Fibroblast of lung (primary cell): ENCODE measurements at regions not wholly inside any gene's neighbourhood (a gene's known extent, or its start where the extent isn't known, plus 50 kb on each side); places are given as distances from the start of the nearest gene placed in this dataset.

Source experiments
- DNase-seq, 2 donors: peaks; one replicate each; pipeline versions ENCODE4 v3.0.0 to v3.0.0-alpha.2; 2010; ENCODE audit warnings: low read depth in 2 of 2
- H2AFZ ChIP-seq: 2 replicates; pipeline ENCODE4 v1.5.1; 2012; ENCODE audit warnings: low read length, control low read depth, inconsistent platforms
- H3K27ac ChIP-seq: 2 replicates; pipeline ENCODE4 v1.5.1; 2011; ENCODE audit warnings: low read length, control low read depth; ENCODE audit not compliant: insufficient read depth
- H3K27me3 ChIP-seq: 2 replicates; pipeline ENCODE4 v1.5.1; 2011; ENCODE audit warnings: mild to moderate bottlenecking, low read length; ENCODE audit not compliant: control insufficient read depth, insufficient read depth
- H3K36me3 ChIP-seq: 2 replicates; pipeline ENCODE4 v1.5.1; 2011; ENCODE audit warnings: low read length; ENCODE audit not compliant: control insufficient read depth, insufficient read depth
- H3K4me1 ChIP-seq: 2 replicates; pipeline ENCODE4 v1.5.1; 2011; ENCODE audit warnings: low read length; ENCODE audit not compliant: control insufficient read depth, insufficient read depth; ENCODE audit errors: extremely low read depth
- H3K4me2 ChIP-seq: 2 replicates; pipeline ENCODE4 v1.5.1; 2011; ENCODE audit warnings: low read length, control low read depth; ENCODE audit not compliant: insufficient read depth; ENCODE audit errors: extremely low read depth
- H3K4me3 ChIP-seq, 4 experiments: fragments of 200-600 bp in 1 of 4; sonication (generic) in 1 of 4; replicated peaks in 1 of 4; 2 replicates each; pipeline ENCODE4 v1.5.1; 2011 to 2016; ENCODE audit warnings: low read length in 4 of 4, low read depth in 3 of 4, mild to moderate bottlenecking in 3 of 4, control low read depth in 2 of 4, inconsistent platforms in 1 of 4, mixed read lengths in 1 of 4; ENCODE audit not compliant: insufficient read depth in 1 of 4; ENCODE audit errors: control extremely low read depth in 1 of 4
- H3K79me2 ChIP-seq: 2 replicates; pipeline ENCODE4 v1.5.1; 2012; ENCODE audit warnings: mild to moderate bottlenecking, low read length, inconsistent platforms; ENCODE audit not compliant: control insufficient read depth, insufficient read depth
- H3K9ac ChIP-seq: 2 replicates; pipeline ENCODE4 v1.5.1; 2011; ENCODE audit warnings: mild to moderate bottlenecking, low read length, control low read depth; ENCODE audit not compliant: insufficient read depth
- H3K9me3 ChIP-seq: 2 replicates; pipeline ENCODE4 v1.5.1; 2012; ENCODE audit warnings: low read depth, low read length; ENCODE audit not compliant: control insufficient read depth, insufficient read depth
- H4K20me1 ChIP-seq: 2 replicates; pipeline ENCODE4 v1.5.1; 2011; ENCODE audit warnings: low read length; ENCODE audit not compliant: control insufficient read depth, insufficient read depth; ENCODE audit errors: extremely low read depth
- EZH2 ChIP-seq: IDR thresholded peaks from 2 replicates; pipeline ENCODE4 v1.5.1; 2012; ENCODE audit warnings: low read length, control low read depth, mild to moderate bottlenecking; ENCODE audit errors: missing control alignments
- TF ChIP-seq, protein P1 (sequence below), 2 donors: IDR thresholded peaks in 1 of 2; conservative IDR thresholded peaks in 1 of 2; 1 replicate in 1 of 2; 2 replicates in 1 of 2; pipeline ENCODE4 v1.5.1; 2011 to 2012; ENCODE audit warnings: low read length in 2 of 2, control low read depth in 1 of 2, inconsistent platforms in 1 of 2, low read depth in 1 of 2, mild to moderate bottlenecking in 1 of 2

GRCh38 chr15:38053776-38054175 lies 119.3 kb downstream of the TMCO5A start:
- H3K36me3 ChIP-seq = no peaks in the 10 kb centered on the region
- H3K4me1 ChIP-seq = peaks cover 3% of the 10 kb centered on the region
- DNase-seq = peak; percentile 10 to 79
- no peaks in the 10 kb centered on the region for H4K20me1 ChIP-seq
- H2AFZ ChIP-seq = no peak overlapping the region
- peak overlapping the region; percentile 16 for H3K27ac ChIP-seq
- H3K79me2 ChIP-seq = no peaks in the 10 kb centered on the region
- H3K9ac ChIP-seq = no peak overlapping the region
- no peak overlapping the region for H3K4me2 ChIP-seq
- H3K27me3 ChIP-seq = no peaks in the 10 kb centered on the region
- no peak overlapping the region for H3K4me3 ChIP-seq
- TF ChIP-seq, protein P1, sequence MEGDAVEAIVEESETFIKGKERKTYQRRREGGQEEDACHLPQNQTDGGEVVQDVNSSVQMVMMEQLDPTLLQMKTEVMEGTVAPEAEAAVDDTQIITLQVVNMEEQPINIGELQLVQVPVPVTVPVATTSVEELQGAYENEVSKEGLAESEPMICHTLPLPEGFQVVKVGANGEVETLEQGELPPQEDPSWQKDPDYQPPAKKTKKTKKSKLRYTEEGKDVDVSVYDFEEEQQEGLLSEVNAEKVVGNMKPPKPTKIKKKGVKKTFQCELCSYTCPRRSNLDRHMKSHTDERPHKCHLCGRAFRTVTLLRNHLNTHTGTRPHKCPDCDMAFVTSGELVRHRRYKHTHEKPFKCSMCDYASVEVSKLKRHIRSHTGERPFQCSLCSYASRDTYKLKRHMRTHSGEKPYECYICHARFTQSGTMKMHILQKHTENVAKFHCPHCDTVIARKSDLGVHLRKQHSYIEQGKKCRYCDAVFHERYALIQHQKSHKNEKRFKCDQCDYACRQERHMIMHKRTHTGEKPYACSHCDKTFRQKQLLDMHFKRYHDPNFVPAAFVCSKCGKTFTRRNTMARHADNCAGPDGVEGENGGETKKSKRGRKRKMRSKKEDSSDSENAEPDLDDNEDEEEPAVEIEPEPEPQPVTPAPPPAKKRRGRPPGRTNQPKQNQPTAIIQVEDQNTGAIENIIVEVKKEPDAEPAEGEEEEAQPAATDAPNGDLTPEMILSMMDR (conservative IDR thresholded peaks at IDR 0.05 in 1 of 2, IDR thresholded peaks at IDR 0.05 in 1 of 2; ENCODE audit: low read depth in 1 of 2, low read length in 2 of 2) = no peak
- no peak for TF ChIP-seq EZH2
- no peaks in the 10 kb centered on the region for H3K9me3 ChIP-seq

GRCh38 chr15:38054488-38054887 lies 120.0 kb downstream of the TMCO5A start:
- Histone ChIP-seq H4K20me1 (no peaks in the 10 kb centered on the region), H3K4me2 (no peak overlapping the region), H3K27ac (no peak overlapping the region), H3K27me3 (no peaks in the 10 kb centered on the region), H3K36me3 (no peaks in the 10 kb centered on the region), H3K4me3 (no peak overlapping the region), H3K4me1 (peaks cover 5% of the 10 kb centered on the region), H3K79me2 (no peaks in the 10 kb centered on the region), H3K9me3 (no peaks in the 10 kb centered on the region), H3K9ac (no peak overlapping the region), H2AFZ (no peak overlapping the region)
- peak; percentile 66 to 87 for DNase-seq
- no peak for TF ChIP-seq EZH2
- TF ChIP-seq, protein P1 (conservative IDR thresholded peaks at IDR 0.05 in 1 of 2, IDR thresholded peaks at IDR 0.05 in 1 of 2; ENCODE audit: low read depth in 1 of 2, low read length in 2 of 2) = no peak

DNA sequence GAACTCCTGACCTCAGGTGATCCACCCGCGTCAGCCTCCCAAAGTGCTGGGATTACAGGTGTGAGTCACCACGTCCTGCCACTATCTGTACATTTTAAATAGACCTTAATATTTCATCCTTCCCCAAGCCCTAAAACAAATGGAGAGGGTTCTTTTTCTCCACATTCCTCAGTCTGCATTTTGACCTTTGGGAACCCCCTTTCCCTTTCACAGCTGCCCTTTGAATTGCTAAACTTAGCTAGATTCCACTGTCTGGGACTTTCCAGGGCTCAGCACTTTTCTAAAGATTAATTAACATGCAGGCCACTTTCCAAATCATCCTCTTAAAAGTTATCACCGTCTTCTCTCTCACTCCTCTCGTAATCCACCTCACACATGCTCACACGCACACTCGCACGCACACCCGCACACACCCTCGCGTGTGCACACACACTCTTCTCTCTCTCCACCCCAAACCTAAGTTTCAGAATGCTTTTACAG lies 124.2 kb downstream of the TMCO5A start:
- H3K36me3 ChIP-seq = no peaks in the 10 kb centered on the region
- no peak overlapping the region for H3K9ac ChIP-seq
- H3K79me2 ChIP-seq = no peaks in the 10 kb centered on the region
- H3K4me1 ChIP-seq = peaks cover 8% of the 10 kb centered on the region
- no peak overlapping the region for H3K27ac ChIP-seq
- H3K27me3 ChIP-seq = no peaks in the 10 kb centered on the region
- peak in 1 of 2 donors; percentile 26 for DNase-seq
- H3K4me2 ChIP-seq = no peak overlapping the region
- TF ChIP-seq EZH2 = no peak
- TF ChIP-seq, protein P1 (conservative IDR thresholded peaks at IDR 0.05 in 1 of 2, IDR thresholded peaks at IDR 0.05 in 1 of 2; ENCODE audit: low read depth in 1 of 2, low read length in 2 of 2) = no peak
- no peak overlapping the region for H3K4me3 ChIP-seq
- no peak overlapping the region for H2AFZ ChIP-seq
- no peaks in the 10 kb centered on the region for H3K9me3 ChIP-seq
- H4K20me1 ChIP-seq = no peaks in the 10 kb centered on the region
